Kasumi-1 (cell line): ENCODE measurements at regions not wholly inside any gene's neighbourhood (a gene's known extent, or its start where the extent isn't known, plus 50 kb on each side); places are given as distances from the start of the nearest gene placed in this dataset.

Source experiments
- DNase-seq, 2 experiments: peaks; one replicate each; lab custom pipeline; 2025; lab: John Stamatoyannopoulos, UW

DNA sequence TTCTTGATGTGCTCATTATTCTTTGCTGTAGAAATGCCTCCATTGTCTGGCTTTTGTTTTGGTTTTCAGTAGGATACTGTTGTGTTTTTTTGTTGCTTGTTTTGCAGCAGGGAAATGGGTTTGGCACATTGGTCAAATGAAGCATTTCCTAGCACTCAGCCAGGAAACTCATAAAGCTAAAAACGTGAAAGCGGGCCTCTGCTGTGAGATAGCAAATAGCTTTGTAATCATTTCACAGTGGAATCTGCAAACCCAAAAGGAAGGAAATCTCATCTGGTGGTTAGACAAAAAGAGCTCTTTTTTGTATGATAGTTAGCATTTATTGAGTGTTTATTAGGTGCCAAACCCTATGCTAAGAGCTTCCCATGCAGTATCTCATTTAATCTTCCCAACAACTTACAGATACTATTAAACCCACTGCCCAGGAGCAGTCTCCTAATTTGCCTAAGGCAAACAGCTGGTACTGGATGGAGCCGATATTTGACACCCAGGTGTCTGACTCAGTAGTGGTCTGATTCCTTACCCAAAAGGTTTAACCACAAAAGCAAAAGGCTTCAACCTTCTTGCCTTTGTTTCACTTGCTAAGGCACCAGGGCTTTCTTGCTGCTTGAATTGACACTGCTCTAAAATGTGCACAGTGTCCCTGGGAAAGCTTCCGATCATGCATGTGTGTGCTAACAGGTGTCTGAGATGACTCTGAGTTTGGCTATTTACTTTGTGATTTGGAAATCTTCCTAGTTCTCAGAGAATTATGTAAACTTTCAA, 527.9 kb upstream of the MDFIC2 start:
- DNase-seq = no peak

DNA sequence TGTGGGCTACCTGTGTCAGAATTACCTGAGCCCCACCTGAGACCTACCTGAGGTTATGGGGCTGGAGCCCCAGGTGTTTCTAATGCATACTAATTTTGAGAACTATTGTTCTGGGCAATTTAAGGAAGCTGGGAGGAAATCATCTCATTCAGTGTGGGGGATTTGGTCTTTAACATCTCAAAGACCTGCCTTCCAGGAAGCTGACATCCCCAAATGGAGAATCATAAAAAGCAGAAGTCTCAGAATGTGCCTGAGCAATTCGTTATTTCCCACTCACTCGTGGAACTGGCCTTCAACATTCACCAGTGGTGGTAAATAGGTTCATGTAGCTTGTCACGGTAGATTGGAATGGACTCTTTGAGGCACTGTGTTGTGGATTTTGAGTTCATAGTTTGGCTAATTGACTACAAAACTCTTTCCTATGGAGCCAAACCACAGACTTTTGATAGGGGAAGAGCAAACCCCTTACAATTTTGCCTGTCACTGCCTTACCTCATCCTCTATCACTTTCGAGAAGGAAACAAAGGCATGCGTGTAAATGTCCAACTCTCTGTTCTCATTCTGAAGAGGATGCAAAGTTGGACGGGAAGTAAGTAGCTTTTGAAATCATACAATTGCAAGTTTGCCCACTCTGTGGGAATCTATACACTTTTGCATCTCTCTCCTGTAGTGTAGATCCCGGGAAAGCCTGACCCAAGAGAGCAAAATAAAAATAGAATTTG, 521.0 kb upstream of the MDFIC2 start:
- DNase-seq = peak; percentile 57 to 64

DNA sequence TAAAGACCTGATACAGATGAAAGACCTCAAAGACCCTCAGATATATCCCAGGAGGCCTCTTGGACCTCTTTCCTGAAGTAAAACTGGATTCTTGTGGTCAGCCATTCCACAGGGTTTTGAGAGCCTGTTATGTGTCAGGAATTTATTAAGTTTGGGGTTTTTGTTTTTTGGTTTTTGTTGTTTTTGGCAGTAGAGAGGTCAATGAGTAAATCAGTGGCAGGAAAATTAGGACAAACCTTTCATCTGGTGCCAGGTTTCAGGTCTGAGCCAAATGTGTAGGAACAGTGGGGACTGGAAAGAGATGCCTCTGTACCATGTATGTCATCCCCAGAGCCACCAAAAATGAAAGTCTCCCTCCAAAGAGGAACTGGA, 520.4 kb upstream of the MDFIC2 start:
- no peak for DNase-seq

DNA sequence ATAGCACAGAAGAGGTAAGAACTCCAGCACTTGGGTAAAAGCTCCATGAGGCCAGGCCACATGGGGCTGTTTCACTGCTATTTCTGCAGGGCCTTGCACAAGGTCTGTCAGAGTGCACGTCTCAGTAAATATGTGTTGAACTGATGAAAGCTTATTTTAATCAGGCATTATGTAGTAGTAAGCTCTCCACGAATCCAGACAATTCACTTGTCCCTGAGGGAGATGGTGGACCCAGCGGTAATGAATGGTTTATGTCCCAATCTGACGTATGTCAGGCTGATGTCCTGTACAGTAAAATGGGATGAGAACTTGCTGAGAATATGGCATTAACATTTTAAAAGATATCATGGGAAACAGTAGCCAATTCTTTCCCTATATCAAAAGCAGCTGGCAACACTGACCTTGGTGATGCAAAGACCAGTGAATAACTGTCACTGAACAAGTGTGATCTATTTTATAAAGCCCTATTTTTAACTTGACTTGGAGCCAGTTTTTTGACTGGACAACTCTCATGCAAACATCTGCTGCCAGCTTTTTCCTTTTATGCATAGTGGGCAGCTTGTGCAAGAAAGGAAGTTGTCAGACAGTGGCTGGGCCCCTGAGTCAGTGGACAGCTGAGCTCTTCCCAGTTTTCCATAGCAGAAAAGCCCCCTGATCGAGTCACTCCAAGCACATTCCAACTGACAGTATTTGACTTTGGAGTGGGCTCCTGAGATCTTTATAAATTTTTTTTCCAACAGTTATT, 519.8 kb upstream of the MDFIC2 start:
- DNase-seq = peak; percentile 20 to 21

DNA sequence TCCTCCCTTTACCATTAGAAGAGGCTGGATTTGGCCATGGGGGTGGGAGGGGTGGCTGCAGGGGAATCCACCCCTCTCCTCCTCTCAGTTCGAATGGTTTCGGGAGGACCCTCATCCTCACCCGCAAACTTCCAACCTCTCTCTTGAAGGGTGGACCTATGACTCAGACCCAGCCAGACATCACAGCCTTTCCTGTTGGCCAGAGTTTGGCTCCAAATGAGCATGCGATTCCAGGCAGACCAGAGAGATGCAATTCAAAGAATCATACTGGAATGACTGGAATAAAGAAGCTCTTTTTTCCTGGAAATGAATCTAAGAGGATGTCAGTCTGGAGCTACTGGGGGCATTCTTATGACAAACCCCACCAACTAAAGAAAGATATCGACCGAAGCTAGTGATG, 516.7 kb upstream of the MDFIC2 start:
- no peak for DNase-seq

DNA sequence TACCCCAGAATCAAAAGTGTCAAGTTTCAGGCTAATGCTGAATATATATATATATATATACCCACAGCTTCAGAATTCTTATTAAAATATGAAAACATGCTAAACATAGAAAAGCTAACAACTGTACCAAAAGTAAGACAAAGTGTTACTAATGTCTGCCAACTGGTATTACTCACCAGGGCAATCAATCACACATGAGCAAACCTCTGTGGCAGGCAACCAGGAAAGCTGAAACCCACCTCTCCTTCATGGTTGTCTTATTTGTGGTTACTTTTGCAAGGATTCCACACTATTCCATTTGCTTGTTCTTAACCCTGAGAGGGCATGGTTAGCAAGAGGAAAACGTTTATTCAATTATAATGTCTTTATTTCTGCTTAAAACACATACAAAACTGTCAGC, 512.3 kb upstream of the MDFIC2 start:
- no peak for DNase-seq

DNA sequence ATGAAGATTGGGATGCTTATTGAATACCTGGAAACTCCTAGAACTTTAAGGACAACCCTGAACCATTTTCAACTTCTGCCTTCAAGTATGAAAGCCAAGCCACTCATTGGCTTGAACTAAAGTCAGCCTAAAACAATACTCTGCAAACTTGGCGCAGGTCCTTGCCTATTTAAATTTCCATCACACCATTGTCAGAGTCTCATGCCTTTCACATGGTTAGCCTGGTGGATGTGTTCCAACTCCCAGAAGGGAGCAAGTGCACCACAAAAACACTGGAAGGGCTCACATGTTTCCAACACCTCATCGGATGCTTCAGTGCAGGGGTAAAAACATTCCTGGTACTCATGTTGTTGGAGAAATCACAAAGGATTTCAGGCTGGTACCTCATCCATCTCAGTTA, 511.6 kb upstream of the MDFIC2 start:
- DNase-seq = no peak

DNA sequence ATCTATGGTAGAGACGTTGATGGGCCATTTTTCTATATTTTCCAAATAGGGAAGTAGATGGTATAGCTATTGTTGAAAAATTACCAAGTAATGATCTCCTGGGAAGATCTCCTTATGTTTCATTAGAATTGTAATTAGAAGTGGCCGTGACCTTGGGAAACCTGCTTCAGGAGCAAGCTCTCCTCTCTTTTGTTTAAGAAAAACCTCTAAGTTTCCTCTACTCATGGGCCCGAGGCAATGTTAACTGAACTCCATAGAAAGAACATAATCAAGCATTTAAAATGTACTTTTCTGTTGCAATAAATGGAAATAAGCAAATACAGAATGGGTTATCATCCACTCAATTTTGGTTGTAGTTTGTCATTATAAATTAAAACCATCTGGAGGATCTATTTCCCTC, 511.2 kb upstream of the MDFIC2 start:
- no peak for DNase-seq

DNA sequence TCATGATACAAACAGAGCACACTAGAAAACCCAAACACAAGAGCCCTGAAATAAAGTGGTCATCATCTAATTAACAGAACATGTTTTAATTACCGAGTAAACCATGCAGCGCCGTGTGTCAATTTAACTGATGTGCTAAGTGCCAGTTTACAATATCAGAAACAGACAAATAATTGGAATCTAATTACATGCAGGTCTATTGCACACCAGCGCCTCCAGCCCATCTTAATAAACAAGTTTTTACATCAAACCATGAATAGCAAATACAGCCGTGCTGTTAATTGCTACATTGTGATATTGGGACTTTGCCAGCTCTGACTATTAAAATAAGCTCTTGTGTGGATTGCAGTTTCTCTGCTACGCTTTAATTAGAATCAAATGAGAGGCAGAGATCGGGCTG, 510.2 kb upstream of the MDFIC2 start:
- DNase-seq = no peak

DNA sequence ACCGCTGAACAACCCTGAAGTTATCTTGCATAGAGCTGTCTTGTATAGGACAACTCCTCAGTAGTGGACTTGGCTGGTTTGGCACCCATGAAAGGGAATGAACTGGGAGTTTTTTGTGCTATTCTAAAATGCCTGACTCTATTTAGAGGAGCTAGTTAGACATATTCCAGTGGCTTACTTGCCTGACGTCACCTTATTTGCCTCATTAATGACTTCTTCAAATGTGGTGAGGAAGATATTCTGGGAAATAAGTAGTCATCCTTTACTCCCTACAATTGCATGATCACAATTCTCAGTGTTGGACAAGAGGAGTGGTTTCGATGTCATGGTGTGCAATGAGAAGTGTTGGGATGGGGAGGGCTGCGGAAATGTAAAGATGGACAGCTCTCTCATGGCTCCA, 509.2 kb upstream of the MDFIC2 start:
- no peak for DNase-seq

DNA sequence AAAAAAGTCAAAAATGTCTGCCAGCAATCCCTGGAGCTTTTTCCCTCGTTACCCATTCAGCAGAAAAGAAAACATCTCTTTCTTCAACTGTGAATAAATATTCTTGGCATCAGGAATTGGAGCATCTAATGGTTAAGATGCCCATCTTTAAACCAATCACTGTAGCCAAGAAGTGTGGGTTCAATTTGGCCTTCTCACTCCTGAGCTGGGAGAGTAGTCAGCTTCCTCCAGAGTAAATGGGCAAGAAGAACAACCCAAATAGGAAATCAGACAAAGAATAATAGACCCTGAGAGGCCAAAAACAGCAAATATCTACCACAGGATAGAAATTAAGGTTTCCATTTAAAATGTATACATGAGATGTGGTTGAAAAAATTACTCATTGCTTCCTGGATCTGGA, 508.0 kb upstream of the MDFIC2 start:
- no peak for DNase-seq

DNA sequence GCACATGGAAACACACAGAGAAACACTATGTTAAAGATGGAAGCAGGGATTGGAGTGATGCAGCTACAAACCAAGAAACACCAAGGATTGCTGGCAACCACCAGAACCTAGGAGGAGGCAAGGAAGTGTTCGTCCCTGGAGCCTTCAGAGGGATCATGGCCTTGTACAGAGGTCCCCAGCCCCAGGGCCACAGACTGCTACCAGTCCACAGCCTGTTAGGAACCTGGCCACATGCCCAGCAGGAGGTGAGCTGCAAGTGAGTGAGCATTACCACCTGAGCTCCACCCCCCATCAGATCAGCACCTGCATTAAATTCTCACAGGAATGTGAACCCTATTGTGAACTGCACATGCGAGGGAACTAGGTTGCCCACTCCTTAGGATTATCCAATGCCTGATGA, 505.7 kb upstream of the MDFIC2 start:
- no peak for DNase-seq

DNA sequence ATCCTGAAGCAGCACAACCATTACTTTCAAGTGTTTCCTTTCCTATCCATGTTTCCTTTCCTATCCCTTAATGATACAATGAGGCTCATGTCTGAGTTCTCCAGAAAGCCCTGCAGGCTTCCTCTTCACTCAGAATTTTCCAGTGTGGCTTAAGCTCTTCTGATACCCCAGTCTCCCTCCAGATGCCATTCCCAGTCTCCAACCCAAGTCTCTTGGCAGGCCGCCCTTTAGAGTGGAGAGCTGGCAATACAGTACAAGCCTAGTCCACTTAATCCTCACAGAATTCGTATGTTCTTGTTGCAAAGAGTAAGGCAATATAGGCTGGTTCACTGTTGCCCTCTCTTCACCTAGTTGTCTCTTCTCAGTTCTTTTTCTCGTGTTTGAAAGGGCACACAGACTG, 503.9 kb upstream of the MDFIC2 start:
- DNase-seq = no peak

DNA sequence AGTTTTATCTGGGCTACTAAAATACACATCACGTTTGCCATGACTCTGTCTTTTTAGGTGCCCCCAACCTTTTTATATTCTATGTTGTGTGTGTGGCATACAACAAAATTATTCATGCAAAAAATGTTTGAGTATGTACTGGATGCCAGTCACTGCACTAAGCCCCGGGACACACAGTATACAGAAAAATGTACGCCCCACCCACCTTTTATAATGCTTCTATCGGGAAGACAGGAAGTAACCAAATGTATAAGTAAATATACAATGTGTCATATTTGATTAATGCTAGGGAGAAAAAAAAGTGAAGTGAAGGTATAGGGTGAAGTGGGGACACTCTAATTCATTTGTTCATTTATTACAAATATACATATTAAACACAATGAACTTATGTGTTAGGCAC, 503.4 kb upstream of the MDFIC2 start:
- no peak for DNase-seq

DNA sequence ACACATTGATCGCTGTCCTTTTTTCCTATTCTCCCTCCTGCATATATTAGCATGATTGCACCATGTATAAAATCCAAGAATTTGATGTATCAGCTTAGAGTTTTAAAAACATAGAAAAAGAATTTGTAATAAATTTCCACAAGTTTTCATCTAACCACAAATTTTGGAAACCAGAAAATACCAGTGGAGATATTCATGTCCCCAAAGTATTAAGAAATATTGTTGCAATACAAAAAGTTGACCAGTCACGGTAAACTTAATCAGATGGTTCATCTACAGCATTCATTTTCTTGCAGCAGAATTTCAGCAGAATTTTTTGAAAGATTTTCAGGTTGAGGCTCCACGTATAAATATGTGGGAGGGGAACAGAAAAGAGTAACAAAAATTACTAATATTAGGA, 500.9 kb upstream of the MDFIC2 start:
- no peak for DNase-seq

DNA sequence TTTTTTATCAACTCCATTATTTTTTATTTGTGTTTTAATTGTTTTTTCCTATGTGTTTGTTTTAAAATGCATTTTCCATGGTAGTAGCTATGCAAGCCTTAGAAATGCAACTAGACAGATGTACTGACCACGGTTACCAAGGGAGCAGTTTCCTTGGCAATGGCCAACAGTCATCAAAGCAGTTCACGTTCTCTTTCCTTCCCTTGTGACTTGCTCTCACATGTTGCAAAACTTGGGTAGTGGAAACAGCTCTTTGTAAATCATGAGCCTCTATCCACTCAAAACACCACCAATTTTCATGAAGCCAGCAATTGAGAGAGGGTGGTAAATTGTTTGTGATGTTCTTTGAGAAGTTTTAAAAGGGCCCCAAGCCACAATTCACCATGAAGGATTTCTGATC, 499.4 kb upstream of the MDFIC2 start:
- DNase-seq = peak; percentile 32 to 40

DNA sequence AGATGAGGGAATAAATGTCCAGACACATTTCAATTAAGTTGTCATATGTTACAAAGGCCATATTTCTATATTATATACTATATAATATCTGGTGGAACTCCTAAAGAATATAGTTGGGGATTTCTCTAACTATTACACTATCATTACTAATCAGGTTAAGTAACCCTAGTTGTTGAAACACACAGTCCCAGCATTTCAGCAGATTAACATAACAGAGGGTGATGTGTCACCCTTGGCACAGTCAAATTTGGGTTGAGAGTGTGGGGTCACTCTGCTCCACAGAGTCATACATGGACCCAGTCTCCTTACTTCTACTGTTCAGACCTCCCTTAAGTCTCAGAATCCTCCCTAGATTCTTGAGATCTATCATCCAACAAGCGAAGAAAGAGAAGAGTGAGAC, 496.4 kb upstream of the MDFIC2 start:
- no peak for DNase-seq

DNA sequence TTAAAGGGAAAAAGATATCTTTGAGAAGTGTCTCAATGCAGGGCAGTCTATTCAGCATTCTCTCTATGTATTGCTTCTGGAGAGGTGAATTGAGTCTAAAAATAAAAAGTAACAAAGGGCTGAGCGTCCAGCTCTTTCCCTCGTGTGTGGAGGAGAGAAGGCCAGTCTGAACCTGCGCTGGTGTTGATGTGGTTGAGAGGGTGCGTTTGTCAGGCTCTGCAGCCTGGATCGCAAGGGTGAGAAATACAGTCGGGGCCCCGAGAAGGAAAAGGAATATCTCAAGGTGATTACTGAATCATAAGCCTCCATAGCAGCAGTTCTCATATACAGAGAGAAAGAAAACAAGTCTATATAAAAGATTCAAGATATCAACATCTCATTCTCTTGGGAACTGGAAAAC, 494.1 kb upstream of the MDFIC2 start:
- no peak for DNase-seq

DNA sequence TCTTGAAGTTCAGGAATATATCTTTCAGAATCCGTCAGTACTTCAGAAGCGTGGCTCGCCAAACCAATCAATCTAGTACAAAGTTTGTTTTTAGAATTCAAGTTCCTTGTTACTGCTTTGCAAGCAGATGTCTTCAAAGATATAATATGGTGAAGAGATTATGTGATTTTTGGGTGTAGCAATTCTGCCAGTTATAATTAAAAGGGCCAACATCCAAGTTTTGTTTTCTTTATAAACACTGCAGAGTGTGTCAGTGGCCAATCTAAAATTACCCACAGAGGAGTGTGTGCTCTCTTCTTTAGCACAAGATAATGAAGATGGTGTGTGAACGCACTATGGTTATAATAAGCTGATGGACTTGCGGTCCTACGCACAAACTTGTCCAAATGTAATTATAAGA, 493.6 kb upstream of the MDFIC2 start:
- no peak for DNase-seq

DNA sequence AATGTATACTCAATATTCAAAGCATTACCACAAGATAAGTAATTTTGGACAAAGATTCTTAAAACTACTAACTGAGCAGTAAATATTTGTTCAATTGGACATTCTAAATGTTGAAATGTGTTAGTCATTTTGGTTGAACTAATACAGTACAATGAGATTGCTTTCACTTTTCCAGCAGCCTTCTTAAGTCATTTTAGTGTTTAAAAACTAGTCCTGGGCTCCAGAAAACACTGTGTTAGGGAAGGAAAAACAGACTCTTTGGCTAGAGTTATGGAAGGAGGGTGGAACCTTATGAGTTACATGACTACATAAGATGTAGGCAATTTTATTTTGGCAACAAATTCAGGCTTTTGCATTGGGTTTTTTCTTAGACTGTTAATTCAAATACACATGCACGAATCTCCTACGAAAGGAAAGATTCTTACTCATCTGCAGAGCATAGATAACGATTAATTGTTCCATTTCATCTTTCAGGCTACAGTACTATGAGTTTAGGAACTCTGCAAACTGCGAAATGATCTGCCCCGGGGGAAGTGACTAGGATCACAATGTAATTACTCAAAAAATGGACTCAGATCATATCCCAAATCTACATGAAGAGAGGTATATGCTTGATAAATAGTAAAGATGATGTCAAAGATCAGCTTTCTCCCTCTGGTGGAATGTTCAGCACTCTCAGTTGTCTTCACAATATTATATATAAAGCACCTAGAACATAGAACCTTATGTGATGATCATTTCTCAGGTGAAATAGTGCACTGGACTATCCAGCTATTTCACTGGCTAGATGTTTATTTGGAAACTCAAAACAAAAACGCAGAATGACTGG, 492.8 kb upstream of the MDFIC2 start:
- no peak for DNase-seq

DNA sequence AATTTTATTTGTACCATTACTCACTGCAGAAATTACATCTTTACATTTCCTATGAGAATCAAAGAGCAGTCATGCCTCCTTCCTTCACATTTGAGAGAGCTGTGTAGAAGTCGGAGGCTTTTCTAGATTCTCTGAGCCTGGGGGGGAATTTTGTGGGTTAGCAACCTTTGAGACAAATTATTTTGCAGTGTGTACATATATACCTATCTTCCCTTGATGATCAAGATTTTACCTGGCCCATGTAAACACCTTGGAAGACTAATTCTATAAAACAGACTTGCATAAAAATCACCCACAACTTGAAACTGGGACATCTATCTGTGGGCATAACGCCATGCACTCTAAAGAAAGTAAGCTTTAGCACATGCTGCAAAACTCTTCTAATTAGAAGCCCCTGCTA, 491.5 kb upstream of the MDFIC2 start:
- DNase-seq = no peak

DNA sequence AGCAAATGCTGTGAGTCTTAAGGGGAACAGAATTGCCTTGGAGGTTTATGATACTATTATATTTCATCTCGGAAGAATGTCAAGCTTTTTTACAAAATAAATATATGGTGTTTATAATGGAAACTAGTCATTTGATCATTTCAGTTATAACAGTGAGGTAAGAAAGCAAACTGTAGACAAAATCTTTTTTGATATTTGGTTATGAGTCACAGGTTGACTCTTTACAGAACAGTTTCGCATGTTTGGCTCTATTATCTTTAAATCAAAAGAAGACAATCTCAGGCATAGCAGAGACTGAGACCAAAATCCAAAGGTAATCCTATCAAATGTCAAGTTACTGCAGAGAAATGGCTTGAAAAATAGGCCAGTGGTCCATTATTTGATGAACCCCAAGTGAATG, 490.9 kb upstream of the MDFIC2 start:
- DNase-seq = no peak
